ENCODE measurements at regions not wholly inside any gene's neighbourhood (a gene's known extent, or its start where the extent isn't known, plus 50 kb on each side); places are given as distances from the start of the nearest gene placed in this dataset.

DNA sequence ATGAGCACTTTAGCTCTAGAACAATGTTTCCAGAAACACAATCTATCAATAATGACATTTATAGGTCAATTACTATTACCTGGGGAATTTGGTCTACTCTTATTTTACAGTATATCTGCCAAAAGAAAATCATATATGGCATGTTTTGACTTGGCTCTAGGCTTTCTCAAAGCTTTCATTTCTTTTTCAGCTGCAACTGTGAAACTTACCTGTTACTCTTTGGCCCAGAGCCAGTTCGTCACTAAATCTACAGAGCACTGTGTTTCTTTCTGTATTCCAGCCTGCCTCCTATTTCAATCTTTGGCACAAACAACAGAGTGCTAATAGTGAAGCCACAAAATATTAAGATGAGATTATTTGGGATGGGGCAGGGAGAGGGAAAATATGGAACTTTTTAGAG is 76.0 kb downstream of the P2RY1 start:
- TF ChIP-seq NFIC (IDR thresholded peaks at IDR 0.05) (peak; percentile 63), YY1 (IDR thresholded peaks at IDR 0.05; ENCODE audit: low read depth) (no peak)
- TF ChIP-seq, protein P1, sequence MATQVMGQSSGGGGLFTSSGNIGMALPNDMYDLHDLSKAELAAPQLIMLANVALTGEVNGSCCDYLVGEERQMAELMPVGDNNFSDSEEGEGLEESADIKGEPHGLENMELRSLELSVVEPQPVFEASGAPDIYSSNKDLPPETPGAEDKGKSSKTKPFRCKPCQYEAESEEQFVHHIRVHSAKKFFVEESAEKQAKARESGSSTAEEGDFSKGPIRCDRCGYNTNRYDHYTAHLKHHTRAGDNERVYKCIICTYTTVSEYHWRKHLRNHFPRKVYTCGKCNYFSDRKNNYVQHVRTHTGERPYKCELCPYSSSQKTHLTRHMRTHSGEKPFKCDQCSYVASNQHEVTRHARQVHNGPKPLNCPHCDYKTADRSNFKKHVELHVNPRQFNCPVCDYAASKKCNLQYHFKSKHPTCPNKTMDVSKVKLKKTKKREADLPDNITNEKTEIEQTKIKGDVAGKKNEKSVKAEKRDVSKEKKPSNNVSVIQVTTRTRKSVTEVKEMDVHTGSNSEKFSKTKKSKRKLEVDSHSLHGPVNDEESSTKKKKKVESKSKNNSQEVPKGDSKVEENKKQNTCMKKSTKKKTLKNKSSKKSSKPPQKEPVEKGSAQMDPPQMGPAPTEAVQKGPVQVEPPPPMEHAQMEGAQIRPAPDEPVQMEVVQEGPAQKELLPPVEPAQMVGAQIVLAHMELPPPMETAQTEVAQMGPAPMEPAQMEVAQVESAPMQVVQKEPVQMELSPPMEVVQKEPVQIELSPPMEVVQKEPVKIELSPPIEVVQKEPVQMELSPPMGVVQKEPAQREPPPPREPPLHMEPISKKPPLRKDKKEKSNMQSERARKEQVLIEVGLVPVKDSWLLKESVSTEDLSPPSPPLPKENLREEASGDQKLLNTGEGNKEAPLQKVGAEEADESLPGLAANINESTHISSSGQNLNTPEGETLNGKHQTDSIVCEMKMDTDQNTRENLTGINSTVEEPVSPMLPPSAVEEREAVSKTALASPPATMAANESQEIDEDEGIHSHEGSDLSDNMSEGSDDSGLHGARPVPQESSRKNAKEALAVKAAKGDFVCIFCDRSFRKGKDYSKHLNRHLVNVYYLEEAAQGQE (IDR thresholded peaks at IDR 0.05; ENCODE audit: low read depth): no peak

DNA sequence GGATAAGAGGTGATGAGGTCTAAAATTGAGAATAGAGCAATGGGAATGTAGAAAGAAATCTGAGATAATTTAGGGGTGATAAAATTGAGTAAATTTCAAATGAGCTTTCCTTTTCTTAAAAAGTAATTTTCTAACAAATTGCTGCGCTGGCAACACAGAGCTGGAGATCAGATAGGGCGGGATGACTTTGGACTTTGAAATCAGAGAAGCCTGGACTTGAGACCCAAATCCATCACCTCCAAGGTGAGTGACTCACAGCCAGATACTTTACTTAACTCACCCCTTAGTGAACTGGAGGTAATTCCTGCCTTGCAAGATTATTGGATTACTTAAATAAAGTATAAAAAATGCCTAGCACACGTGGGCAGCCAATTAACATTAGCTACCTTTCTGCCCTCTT is 80.8 kb downstream of the P2RY1 start:
- no peak for TF ChIP-seq RAD21 (IDR thresholded peaks at IDR 0.05; ENCODE audit: low read depth)
- no peak for TF ChIP-seq TAF1 (IDR thresholded peaks at IDR 0.05; ENCODE audit: low read depth)
- no peak for TF ChIP-seq EP300 (IDR thresholded peaks at IDR 0.05; ENCODE audit: borderline replicate concordance)
- no peak for TF ChIP-seq EGR1 (IDR thresholded peaks at IDR 0.05)
- TF ChIP-seq YY1 (IDR thresholded peaks at IDR 0.05; ENCODE audit: low read depth): no peak

DNA sequence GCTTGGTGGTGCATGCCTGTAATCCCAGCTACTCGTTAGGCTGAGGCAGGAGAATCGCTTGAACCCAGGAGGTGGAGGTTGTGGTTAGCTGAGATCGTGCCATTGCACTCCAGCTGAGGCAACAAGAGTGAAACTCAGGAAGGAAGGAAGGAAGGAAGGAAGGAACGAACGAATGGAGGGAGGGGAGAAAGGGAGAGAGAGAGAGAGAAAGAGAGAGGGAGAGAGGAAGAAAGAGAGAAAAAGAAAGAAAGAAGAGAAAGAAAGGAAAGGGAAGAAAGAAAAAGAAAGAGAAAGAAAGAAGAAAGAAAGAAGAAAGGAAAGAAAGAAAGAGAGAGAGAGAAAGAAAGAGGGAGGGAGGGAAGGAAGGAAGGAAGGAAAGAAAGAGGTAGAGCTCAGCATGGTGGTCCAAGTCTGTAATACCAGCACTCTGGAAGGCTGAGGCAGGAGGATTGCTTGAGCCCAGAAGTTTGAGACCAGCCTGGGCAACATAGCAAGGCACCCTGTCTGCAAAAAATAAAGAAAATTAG is 81.9 kb downstream of the P2RY1 start:
- TF ChIP-seq RAD21 (IDR thresholded peaks at IDR 0.05; ENCODE audit: low read depth) (no peak), YY1 (IDR thresholded peaks at IDR 0.05; ENCODE audit: low read depth) (no peak), EGR1 (IDR thresholded peaks at IDR 0.05) (no peak)

DNA sequence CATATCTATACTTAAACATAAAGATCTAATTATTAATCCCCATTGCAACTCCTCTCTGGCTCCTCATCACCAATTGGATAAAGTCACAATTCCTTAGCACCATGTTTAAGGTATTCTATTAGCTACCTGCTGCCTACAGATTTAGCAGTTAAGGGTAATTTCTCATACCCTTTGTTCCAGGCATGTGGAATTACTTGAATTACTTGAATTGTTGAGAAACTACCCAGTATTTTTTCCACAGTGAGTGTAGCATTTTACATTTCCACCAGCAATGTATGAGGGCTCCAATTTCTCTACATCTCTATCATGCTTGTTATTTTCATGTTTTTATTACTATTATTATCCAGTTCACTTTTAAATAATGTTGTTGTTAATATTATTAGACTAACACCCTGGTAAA is 86.4 kb downstream of the P2RY1 start:
- TF ChIP-seq NFIC (IDR thresholded peaks at IDR 0.05) (no peak), EP300 (IDR thresholded peaks at IDR 0.05; ENCODE audit: borderline replicate concordance) (no peak), TEAD4 (IDR thresholded peaks at IDR 0.05) (no peak), CREB1 (IDR thresholded peaks at IDR 0.05; ENCODE audit: low read depth) (no peak), TCF12 (IDR thresholded peaks at IDR 0.05; ENCODE audit: low read depth) (no peak)
- TF ChIP-seq, protein P2, sequence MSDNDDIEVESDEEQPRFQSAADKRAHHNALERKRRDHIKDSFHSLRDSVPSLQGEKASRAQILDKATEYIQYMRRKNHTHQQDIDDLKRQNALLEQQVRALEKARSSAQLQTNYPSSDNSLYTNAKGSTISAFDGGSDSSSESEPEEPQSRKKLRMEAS (IDR thresholded peaks at IDR 0.05): no peak

DNA sequence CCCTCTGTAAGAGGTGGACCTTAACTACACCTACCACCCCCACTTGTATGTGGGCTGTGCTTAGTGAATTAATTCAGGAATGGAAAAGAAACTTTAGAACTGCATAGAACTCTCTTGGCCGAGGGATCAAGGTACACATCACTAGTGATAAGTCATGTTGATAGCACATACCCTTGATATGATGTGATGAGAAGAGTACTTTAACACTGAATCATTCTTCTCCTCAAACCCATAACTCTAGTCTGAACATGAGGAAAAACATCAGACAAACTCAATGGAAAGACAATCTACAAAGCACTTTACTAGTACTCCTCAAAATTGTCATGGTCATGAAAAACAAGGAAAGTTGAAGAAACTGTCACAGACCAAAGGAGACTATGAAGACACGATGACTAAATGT is 87.6 kb downstream of the P2RY1 start:
- no peak for TF ChIP-seq YY1 (IDR thresholded peaks at IDR 0.05; ENCODE audit: low read depth)
- no peak for TF ChIP-seq ZBTB7A (IDR thresholded peaks at IDR 0.05; ENCODE audit: low read depth)
- no peak for TF ChIP-seq TAF1 (IDR thresholded peaks at IDR 0.05; ENCODE audit: low read depth)
- no peak for TF ChIP-seq EGR1 (IDR thresholded peaks at IDR 0.05)
- no peak for TF ChIP-seq CREB1 (IDR thresholded peaks at IDR 0.05; ENCODE audit: low read depth)

DNA sequence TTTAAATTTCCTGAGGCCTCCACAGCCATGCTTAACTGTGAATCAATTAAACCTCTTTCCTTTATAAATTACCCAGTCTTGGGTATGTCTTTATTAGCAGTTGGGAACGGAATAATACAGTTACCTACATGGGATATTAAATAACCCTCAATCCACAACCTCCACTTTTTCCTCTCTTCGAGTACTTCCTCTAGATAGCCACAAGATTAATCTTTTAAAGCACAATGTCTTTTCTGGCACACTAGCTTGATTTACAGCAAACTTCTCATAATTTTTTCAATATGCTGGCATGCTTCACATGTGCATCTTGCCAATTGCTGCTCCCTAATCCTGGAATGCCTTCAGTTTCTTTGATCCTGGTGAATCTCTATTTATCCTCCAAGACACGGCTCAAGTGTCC is 92.2 kb downstream of the P2RY1 start:
- TF ChIP-seq CEBPB (IDR thresholded peaks at IDR 0.05) (no peak), EP300 (IDR thresholded peaks at IDR 0.05; ENCODE audit: borderline replicate concordance) (no peak), YY1 (IDR thresholded peaks at IDR 0.05; ENCODE audit: low read depth) (no peak), FOXM1 (IDR thresholded peaks at IDR 0.05; ENCODE audit: borderline replicate concordance, low read depth) (no peak), TCF12 (IDR thresholded peaks at IDR 0.05; ENCODE audit: low read depth) (no peak), EGR1 (IDR thresholded peaks at IDR 0.05) (no peak), RAD21 (IDR thresholded peaks at IDR 0.05; ENCODE audit: low read depth) (no peak), TEAD4 (IDR thresholded peaks at IDR 0.05) (no peak), TAF1 (IDR thresholded peaks at IDR 0.05; ENCODE audit: low read depth) (no peak), ZBTB7A (IDR thresholded peaks at IDR 0.05; ENCODE audit: low read depth) (no peak), CREB1 (IDR thresholded peaks at IDR 0.05; ENCODE audit: low read depth) (no peak), NFIC (IDR thresholded peaks at IDR 0.05) (no peak)
- TF ChIP-seq, protein P3, sequence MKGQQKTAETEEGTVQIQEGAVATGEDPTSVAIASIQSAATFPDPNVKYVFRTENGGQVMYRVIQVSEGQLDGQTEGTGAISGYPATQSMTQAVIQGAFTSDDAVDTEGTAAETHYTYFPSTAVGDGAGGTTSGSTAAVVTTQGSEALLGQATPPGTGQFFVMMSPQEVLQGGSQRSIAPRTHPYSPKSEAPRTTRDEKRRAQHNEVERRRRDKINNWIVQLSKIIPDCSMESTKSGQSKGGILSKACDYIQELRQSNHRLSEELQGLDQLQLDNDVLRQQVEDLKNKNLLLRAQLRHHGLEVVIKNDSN (IDR thresholded peaks at IDR 0.05): no peak
- TF ChIP-seq, protein P1 (IDR thresholded peaks at IDR 0.05; ENCODE audit: low read depth): no peak
- TF ChIP-seq, protein P2 (IDR thresholded peaks at IDR 0.05): no peak

DNA sequence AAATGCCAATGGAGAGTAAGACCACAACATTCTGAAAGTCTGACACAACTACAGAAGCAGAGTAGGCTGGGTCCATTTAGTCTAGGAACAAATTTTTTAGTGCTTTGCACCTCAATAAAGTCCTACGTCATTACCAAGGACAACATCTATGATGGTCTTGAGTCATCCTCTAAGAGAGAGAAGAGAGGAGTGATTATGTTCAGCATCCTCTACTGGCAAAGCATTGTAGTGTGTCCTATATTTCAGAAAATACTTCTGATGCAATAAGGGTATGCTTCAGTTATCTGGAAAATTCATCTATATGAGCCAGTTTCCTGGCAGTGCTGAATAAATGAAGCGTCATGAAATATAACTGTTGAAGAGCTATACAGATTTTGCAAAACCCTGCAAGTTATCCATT is 95.6 kb downstream of the P2RY1 start:
- TF ChIP-seq CEBPB (IDR thresholded peaks at IDR 0.05) (no peak), YY1 (IDR thresholded peaks at IDR 0.05; ENCODE audit: low read depth) (no peak), NFIC (IDR thresholded peaks at IDR 0.05) (no peak), ZBTB7A (IDR thresholded peaks at IDR 0.05; ENCODE audit: low read depth) (no peak), TAF1 (IDR thresholded peaks at IDR 0.05; ENCODE audit: low read depth) (no peak)
- TF ChIP-seq, protein P2 (IDR thresholded peaks at IDR 0.05): no peak
- TF ChIP-seq, protein P3 (IDR thresholded peaks at IDR 0.05): no peak

Data from Ishikawa (cell line).